ENCODE measurements at regions not wholly inside any gene's neighbourhood (a gene's known extent, or its start where the extent isn't known, plus 50 kb on each side); places are given as distances from the start of the nearest gene placed in this dataset.

DNA sequence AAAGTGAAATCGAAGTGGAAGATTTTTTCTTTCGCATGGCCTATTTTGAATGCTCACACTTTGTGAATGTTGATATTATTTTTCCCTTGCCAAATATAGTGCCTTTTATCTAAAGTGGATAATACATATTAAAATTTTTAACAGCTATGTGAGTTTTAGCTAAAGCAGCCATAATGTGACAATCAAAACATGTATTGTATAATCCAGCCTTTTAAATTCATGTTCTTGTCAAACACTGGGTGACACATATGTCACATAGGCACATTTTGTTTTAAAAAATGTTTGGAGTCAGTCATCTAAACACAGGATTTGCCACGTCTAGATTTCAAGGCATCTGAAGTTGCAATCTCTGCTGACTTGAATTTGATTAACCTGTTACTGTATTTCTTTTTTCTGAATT is 1256.6 kb downstream of the SLITRK1 start:
- Mint-ChIP-seq H3K4me1 (no peaks in the 10 kb centered on the region), H3K9me3 (peaks cover 0 to 4% (median 4%) of the 10 kb centered on the region in 6 donors), H3K27me3 (ENCODE audit: low read depth in 3 of 3) (peaks cover 0 to 4% (median 1%) of the 10 kb centered on the region in 3 donors), H3K4me3 (no peak overlapping the region), H3K27ac (no peak overlapping the region), H3K36me3 (no peaks in the 10 kb centered on the region)
- no peak for DNase-seq

DNA sequence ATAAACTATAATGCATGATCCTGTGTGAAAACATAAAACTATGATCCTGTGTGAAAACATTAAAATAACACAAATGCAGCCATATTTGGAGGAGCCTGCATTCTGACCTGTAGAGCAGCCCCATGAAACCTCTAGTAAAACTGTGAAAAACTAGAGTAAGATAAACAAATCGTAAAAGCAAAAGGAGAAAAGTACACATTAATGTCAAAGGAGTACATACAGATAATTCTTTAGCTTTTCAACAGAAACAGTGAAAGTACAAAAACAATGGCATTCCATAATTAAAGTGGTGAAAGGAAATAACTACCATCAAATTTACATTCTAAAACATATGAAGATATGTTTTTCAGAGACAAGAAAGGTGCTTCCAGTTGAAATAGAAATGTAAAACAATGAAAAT is 1267.2 kb downstream of the SLITRK1 start:
- Mint-ChIP-seq H3K27ac (no peak overlapping the region), H3K9me3 (peaks cover 2 to 34% (median 18%) of the 10 kb centered on the region in 6 donors), H3K27me3 (ENCODE audit: low read depth in 3 of 3) (no peaks in the 10 kb centered on the region), H3K4me1 (no peaks in the 10 kb centered on the region), H3K36me3 (no peaks in the 10 kb centered on the region), H3K4me3 (no peak overlapping the region)
- no peak for DNase-seq

DNA sequence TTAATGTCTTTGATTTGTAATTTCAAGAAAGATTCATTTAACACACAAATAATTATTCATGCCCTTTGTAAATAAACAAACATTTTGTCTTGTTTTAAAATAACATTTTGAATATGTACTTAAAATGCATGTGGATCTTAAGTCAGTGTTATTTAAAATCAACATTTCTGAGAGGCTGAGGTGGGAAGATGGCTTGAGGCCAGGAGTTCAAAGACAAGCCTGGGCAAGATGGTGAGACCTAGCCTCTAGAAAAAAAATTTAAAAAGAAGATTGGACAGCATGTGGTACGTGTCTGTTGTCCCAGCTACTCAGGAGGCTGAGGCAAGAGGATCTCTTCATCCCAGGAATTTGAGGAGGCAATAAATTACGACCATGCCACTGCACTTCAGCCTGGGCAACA is 1268.2 kb downstream of the SLITRK1 start:
- peaks cover 2 to 33% (median 15%) of the 10 kb centered on the region in 6 donors for H3K9me3 Mint-ChIP-seq
- H3K4me3 Mint-ChIP-seq, result no peak overlapping the region
- no peaks in the 10 kb centered on the region for H3K36me3 Mint-ChIP-seq

DNA sequence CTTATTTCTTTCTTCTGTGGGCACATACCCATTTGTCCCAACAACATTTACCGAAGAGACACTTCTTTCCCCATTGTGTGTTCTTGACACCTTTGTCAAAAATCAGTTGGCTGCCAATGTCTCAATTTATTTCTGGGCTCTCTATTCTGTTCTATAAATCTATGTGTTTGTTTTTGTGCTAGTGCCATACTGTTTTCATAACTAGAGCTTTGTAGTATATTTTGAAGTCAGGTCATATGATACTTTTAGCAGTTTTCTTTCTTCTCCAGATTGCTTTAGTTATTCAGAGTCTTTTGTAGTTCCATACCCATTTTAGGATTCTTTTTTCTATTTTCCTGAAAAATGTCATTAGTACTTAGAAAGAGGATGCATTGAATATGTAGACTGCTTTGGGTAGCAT is 1276.3 kb downstream of the SLITRK1 start:
- H3K27ac Mint-ChIP-seq, result no peak overlapping the region
- H3K4me3 Mint-ChIP-seq, result no peak overlapping the region
- DNase-seq, result no peak
- H3K36me3 Mint-ChIP-seq, result no peaks in the 10 kb centered on the region
- H3K4me1 Mint-ChIP-seq, result no peaks in the 10 kb centered on the region
- peaks cover 7 to 46% (median 25%) of the 10 kb centered on the region in 6 donors for H3K9me3 Mint-ChIP-seq
- H3K27me3 Mint-ChIP-seq (ENCODE audit: low read depth in 3 of 3), result peaks cover 0 to 6% (median 2%) of the 10 kb centered on the region in 3 donors

More for the DNA sequence above, 1268.2 kb downstream of the SLITRK1 start:
- H3K27ac Mint-ChIP-seq, result no peak overlapping the region
- DNase-seq, result no peak
- H3K27me3 Mint-ChIP-seq (ENCODE audit: low read depth in 3 of 3), result peaks cover 0 to 2% (median 0%) of the 10 kb centered on the region in 3 donors
- no peaks in the 10 kb centered on the region for H3K4me1 Mint-ChIP-seq

DNA sequence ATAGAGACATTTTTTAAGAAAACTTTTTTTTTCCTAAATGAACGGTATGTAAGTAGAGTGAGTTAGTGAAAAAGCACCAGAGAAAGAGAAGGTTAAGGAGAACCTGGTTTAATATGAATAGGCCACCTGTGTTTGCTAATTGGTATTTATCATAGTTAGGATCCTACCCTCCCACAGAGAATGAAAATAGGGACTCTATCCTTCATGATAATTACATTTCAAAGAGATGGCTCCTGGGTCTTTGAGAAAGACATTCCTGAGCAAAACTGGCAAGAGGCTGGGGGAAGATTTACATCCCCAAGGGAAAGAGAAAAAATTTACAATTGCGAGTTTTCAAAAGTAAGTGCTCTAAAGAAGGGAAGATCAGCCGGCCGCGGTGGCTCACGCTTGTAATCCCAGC is 1284.5 kb downstream of the SLITRK1 start:
- Mint-ChIP-seq H3K4me1 (no peaks in the 10 kb centered on the region), H3K27ac (no peak overlapping the region), H3K36me3 (no peaks in the 10 kb centered on the region), H3K4me3 (no peak overlapping the region), H3K27me3 (ENCODE audit: low read depth in 3 of 3) (no peaks in the 10 kb centered on the region), H3K9me3 (peaks cover 5 to 43% (median 22%) of the 10 kb centered on the region in 6 donors)
- DNase-seq, result no peak

DNA sequence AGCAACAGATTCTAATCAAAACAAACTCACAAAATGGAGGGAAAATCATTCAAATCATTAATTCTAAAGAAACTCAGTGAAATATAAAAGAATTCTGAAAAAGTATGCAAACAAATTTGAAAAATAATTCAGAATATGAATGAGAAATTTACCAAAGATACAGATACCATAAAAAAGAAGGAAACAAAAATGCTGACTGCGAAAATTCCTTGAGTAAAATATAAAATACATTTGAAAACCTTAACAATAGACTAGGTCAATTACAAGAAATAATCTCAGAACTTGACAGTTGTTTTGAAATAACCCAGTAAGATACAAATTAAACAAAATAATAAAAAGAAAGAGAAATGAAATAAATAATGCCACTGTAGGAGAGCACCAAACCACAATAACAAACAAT is 1289.0 kb downstream of the SLITRK1 start:
- H3K36me3 Mint-ChIP-seq, result no peaks in the 10 kb centered on the region
- H3K4me1 Mint-ChIP-seq, result no peaks in the 10 kb centered on the region
- DNase-seq, result no peak
- H3K4me3 Mint-ChIP-seq, result no peak overlapping the region
- H3K27me3 Mint-ChIP-seq (ENCODE audit: low read depth in 3 of 3), result peaks cover 0 to 3% (median 0%) of the 10 kb centered on the region in 3 donors
- peaks cover 20 to 55% (median 28%) of the 10 kb centered on the region in 6 donors for H3K9me3 Mint-ChIP-seq
- no peak overlapping the region for H3K27ac Mint-ChIP-seq

DNA sequence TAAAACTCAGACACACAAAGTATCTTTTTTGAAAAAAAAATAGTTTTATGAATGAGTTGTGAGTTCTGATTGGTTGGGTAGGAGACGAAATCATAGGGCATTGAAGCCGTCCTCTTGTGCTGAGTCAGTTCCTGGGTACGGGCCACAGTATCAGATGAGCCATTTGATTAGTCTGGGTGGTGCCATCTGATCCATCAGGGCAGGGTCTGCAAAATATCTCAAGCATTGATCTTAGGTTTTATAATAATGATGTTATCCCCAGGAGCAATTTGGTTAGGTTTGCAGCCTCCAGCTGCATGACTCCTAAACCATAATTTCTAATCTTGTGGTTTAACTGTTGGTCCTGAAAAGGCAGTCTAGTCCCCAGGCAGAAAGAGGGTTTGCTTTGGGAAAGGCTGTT is 1310.6 kb downstream of the SLITRK1 start:
- H3K27me3 Mint-ChIP-seq (ENCODE audit: low read depth in 3 of 3), result peaks cover 0 to 2% (median 1%) of the 10 kb centered on the region in 3 donors
- H3K4me3 Mint-ChIP-seq, result no peak overlapping the region
- no peak overlapping the region for H3K27ac Mint-ChIP-seq
- H3K4me1 Mint-ChIP-seq, result no peaks in the 10 kb centered on the region
- no peak for DNase-seq
- H3K9me3 Mint-ChIP-seq, result peaks cover 11 to 44% (median 24%) of the 10 kb centered on the region in 6 donors
- H3K36me3 Mint-ChIP-seq, result no peaks in the 10 kb centered on the region

DNA sequence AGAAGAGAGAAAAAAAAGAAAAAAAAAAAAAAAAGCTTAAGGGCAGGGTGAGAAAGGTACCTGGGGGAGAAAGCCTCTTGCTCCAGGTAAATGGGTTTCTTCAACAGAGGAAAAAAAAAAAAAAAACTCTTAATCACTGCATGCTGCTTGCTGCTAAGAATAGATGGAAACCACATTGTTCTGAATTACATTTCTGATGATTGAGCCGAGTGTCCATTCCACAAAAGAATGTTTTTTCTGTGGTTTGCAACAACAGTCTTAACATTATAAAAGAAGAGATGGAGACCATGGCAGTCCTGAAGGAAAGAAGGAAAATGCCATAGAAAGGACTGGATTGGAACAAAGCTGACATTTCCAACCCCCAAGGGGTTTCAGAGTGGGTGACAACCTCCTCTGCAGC is 1312.7 kb downstream of the SLITRK1 start:
- no peak overlapping the region for H3K4me3 Mint-ChIP-seq
- DNase-seq, result no peak
- peaks cover 0 to 2% (median 1%) of the 10 kb centered on the region in 3 donors for H3K27me3 Mint-ChIP-seq (ENCODE audit: low read depth in 3 of 3)
- H3K9me3 Mint-ChIP-seq, result peaks cover 7 to 51% (median 29%) of the 10 kb centered on the region in 6 donors
- no peaks in the 10 kb centered on the region for H3K4me1 Mint-ChIP-seq
- H3K36me3 Mint-ChIP-seq, result no peaks in the 10 kb centered on the region
- H3K27ac Mint-ChIP-seq, result no peak overlapping the region

DNA sequence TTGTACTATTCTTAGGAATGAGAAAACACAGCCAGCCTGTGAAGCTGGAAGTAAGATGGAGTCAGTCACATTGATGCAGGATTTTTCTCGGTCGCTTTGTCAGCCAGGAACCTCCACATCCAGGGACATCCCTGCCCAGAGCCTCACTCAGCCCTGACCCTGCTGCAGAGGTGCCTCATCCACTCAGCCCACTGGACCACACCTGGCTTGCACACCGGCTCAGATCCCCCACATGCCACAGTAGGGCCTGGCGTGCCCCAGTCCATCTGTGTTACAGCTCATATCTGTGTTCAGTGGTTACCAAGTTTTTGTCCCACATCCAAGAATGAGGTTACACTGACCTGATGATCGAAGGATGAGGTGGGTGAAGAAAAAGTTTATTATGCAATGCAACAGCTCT is 1315.4 kb downstream of the SLITRK1 start:
- peaks cover 0 to 2% (median 2%) of the 10 kb centered on the region in 3 donors for H3K27me3 Mint-ChIP-seq (ENCODE audit: low read depth in 3 of 3)
- no peak overlapping the region for H3K4me3 Mint-ChIP-seq
- no peaks in the 10 kb centered on the region for H3K4me1 Mint-ChIP-seq
- no peak overlapping the region for H3K27ac Mint-ChIP-seq
- H3K36me3 Mint-ChIP-seq, result no peaks in the 10 kb centered on the region
- DNase-seq, result no peak
- H3K9me3 Mint-ChIP-seq, result peaks cover 7 to 42% (median 25%) of the 10 kb centered on the region in 6 donors

DNA sequence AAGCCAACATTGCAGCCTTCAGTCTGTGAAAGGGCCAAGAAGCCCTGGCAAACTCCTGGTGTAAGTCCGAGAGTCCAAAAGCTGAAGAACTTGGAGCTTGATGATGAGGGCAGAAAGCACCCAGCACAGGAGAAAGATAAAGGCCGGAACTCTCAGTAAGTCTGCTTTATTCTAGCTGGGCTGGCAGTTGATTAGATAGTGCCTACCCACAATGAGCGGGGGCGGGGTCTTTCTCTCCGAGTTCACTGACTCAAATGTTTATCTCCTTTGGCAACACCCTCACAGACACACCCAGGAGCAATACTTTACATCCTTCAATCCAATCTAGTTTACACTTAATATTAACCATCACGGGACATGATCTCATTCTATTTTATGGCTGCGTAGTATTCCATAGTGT is 1317.1 kb downstream of the SLITRK1 start:
- H3K4me1 Mint-ChIP-seq, result no peaks in the 10 kb centered on the region
- H3K27me3 Mint-ChIP-seq (ENCODE audit: low read depth in 3 of 3), result peaks cover 0 to 2% (median 2%) of the 10 kb centered on the region in 3 donors
- peaks cover 5 to 42% (median 24%) of the 10 kb centered on the region in 6 donors for H3K9me3 Mint-ChIP-seq
- no peak overlapping the region for H3K4me3 Mint-ChIP-seq
- DNase-seq, result no peak
- H3K36me3 Mint-ChIP-seq, result no peaks in the 10 kb centered on the region
- no peak overlapping the region for H3K27ac Mint-ChIP-seq

DNA sequence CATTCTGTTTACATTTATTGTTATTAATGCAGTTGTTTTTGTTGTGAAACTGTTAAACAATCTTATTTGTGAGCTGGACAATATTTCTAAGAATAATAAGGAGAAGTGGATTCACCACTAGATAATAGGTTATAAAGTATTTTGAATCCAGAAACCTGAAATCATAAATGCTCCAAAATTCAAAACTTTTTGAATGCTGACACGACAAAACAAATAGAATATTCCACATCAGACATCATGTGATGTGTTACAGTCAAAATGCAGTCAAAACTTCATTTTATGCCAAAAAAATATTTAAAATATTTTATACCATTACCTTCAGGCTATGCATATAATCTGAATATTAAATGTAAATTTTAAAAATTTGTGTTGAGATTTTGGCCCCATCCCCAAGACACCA is 1321.4 kb downstream of the SLITRK1 start:
- Mint-ChIP-seq H3K4me1 (no peaks in the 10 kb centered on the region), H3K27ac (no peak overlapping the region), H3K27me3 (ENCODE audit: low read depth in 3 of 3) (peaks cover 0 to 1% (median 0%) of the 10 kb centered on the region in 3 donors), H3K9me3 (peaks cover 3 to 16% (median 10%) of the 10 kb centered on the region in 6 donors), H3K4me3 (no peak overlapping the region), H3K36me3 (no peaks in the 10 kb centered on the region)
- DNase-seq, result no peak

DNA sequence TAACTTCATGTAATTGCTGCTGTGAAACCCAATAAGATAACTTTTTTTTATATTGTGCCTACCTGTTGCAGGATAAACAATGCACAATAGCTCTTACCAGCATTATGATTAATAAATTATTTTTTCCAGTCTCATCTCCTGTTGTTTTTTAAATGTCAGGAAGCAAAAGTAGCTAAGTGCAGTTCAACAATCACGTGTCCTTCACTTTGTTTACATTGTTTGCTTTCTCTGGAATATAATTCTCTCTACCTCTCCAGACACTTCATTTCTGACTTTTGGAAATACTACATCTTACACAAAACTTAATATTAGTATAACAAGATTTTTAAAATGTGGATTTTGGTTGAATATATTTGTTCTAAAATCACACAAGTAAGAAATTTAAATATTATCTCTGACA is 1359.4 kb downstream of the SLITRK1 start:
- H3K4me3 Mint-ChIP-seq, result no peak overlapping the region

DNA sequence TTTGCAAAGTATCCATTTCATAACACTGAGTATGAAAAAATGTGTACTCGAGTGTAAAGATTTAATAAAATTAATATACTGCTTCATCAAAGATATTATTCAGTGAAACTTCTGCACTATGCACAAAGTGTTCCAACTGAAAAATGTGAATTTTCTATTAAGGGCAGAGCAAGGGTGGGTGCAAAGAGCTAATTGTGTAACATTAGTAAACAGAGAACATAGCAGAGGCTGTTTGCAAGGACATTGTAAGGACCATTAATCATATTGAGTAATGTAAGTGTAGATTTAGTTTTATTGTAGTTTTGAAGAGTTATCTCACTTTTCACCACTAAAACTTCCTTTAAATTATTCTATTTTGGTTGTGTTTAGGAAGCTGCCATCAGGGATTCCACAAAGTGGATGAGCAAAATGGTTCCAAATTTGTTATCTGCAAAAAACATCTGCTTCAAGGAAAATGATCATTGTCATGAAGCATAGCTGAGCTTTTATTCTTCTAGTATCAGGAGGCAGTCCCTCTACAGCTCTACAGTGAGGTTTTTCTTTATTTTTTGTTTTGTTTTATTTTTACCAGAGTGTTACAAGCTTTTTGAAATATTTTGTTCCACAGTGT is 1375.4 kb downstream of the SLITRK1 start:
- H3K27ac Mint-ChIP-seq, result no peak overlapping the region
- no peak for DNase-seq
- H3K27me3 Mint-ChIP-seq (ENCODE audit: low read depth in 3 of 3), result no peaks in the 10 kb centered on the region
- no peak overlapping the region for H3K4me3 Mint-ChIP-seq
- H3K9me3 Mint-ChIP-seq, result peaks cover 12 to 36% (median 22%) of the 10 kb centered on the region in 6 donors
- peaks cover 0 to 3% (median 0%) of the 10 kb centered on the region in 3 donors for H3K36me3 Mint-ChIP-seq
- H3K4me1 Mint-ChIP-seq, result no peaks in the 10 kb centered on the region

More for the DNA sequence above, 1359.4 kb downstream of the SLITRK1 start:
- Mint-ChIP-seq H3K27me3 (ENCODE audit: low read depth in 3 of 3) (no peaks in the 10 kb centered on the region), H3K36me3 (no peaks in the 10 kb centered on the region), H3K27ac (no peak overlapping the region), H3K9me3 (peaks cover 11 to 26% (median 18%) of the 10 kb centered on the region in 6 donors), H3K4me1 (no peaks in the 10 kb centered on the region)
- DNase-seq, result no peak

DNA sequence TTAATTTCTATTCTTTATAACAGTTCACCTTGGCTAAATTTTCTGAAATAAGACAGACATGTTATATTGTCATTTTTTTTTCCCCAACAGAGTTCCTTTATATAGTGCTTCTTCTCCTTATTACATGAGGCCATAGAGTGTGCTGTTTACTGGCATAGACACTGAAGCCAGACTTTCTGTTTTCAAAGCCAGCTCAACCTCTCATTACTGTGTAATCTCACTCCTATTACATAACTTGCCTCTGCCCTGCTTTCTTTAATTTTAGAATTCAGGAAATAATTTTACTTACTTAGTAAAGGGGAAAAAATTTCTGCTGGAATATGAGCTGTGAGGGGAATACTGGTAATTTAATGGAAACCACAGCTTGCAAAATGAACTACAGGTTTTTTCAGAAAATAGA is 1380.4 kb downstream of the SLITRK1 start:
- no peak overlapping the region for H3K27ac Mint-ChIP-seq
- H3K4me1 Mint-ChIP-seq, result no peaks in the 10 kb centered on the region

DNA sequence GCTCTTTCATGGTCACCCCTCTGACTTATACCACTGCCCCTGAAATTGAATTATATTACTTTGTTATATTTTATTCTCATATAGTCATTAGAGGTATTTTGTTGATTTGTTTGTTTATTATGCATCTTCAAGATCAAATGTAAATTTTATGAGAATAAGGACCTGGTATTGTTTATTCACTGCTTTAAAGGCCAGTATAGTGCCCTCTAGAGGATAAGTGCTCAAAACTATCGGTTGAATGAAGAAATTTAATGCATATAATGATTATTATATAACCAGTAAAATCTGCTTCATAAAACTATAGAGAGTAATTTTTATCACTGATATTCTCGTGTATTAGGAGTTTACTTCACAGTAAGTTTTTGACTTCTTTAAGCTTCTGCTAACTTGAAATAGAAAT is 1401.9 kb downstream of the SLITRK1 start:
- Mint-ChIP-seq H3K4me3 (no peak overlapping the region), H3K36me3 (no peaks in the 10 kb centered on the region), H3K27ac (no peak overlapping the region), H3K9me3 (peaks cover 3 to 61% (median 33%) of the 10 kb centered on the region in 6 donors), H3K4me1 (no peaks in the 10 kb centered on the region), H3K27me3 (ENCODE audit: low read depth in 3 of 3) (no peaks in the 10 kb centered on the region)
- no peak for DNase-seq

More for the DNA sequence above, 1380.4 kb downstream of the SLITRK1 start:
- Mint-ChIP-seq H3K9me3 (peaks cover 6 to 24% (median 10%) of the 10 kb centered on the region in 6 donors), H3K27me3 (ENCODE audit: low read depth in 3 of 3) (no peaks in the 10 kb centered on the region), H3K4me3 (no peak overlapping the region), H3K36me3 (peaks cover 0 to 3% (median 0%) of the 10 kb centered on the region in 3 donors)
- DNase-seq, result no peak

All from immature natural killer cell (primary cell).